Smooth muscle cell (in vitro differentiated cells): ENCODE measurements at regions not wholly inside any gene's neighbourhood (a gene's known extent, or its start where the extent isn't known, plus 50 kb on each side); places are given as distances from the start of the nearest gene placed in this dataset.

Source experiments
- DNase-seq: peaks from one replicate; lab custom pipeline; 2025; ENCODE audit not compliant: unreplicated experiment; lab: John Stamatoyannopoulos, UW
- H2AFZ ChIP-seq: fragments of 200-600 bp; sonication (generic); 2 replicates; pipeline ENCODE4 v1.6.0; 2016; ENCODE audit warnings: antibody characterized with exemption, low read depth, mild to moderate bottlenecking
- H3F3A ChIP-seq: fragments of 200-600 bp; sonication (generic); 2 replicates; pipeline ENCODE4 v1.6.0; 2017; ENCODE audit warnings: antibody characterized with exemption, low read depth
- H3K27ac ChIP-seq: fragments of 200-600 bp; sonication (generic); 2 replicates; pipeline ENCODE4 v1.5.1; 2016; ENCODE audit warnings: low read depth, mild to moderate bottlenecking
- H3K27me3 ChIP-seq: fragments of 200-600 bp; sonication (generic); 2 replicates; pipeline ENCODE4 v1.6.1; 2016; ENCODE audit warnings: low read depth, mild to moderate bottlenecking
- H3K36me3 ChIP-seq: fragments of 200-600 bp; sonication (generic); 2 replicates; pipeline ENCODE4 v1.5.1; 2016; ENCODE audit warnings: low read depth
- H3K4me1 ChIP-seq: fragments of 200-600 bp; sonication (generic); 2 replicates; pipeline ENCODE4 v1.5.1; 2016; ENCODE audit warnings: low read depth
- H3K4me2 ChIP-seq: fragments of 200-600 bp; sonication (generic); 2 replicates; pipeline ENCODE4 v1.6.0; 2016; ENCODE audit warnings: mild to moderate bottlenecking
- H3K4me3 ChIP-seq: fragments of 200-600 bp; sonication (generic); 2 replicates; pipeline ENCODE4 v1.5.1; 2016; ENCODE audit warnings: mild to moderate bottlenecking
- H3K79me2 ChIP-seq: fragments of 200-600 bp; sonication (generic); 2 replicates; pipeline ENCODE4 v1.6.0; 2016; ENCODE audit warnings: low read depth, mild to moderate bottlenecking
- H3K9ac ChIP-seq: fragments of 200-600 bp; sonication (generic); 2 replicates; pipeline ENCODE4 v1.6.0; 2016; ENCODE audit warnings: low read depth
- H3K9me3 ChIP-seq: fragments of 200-600 bp; sonication (generic); replicated peaks from 2 replicates; pipeline ENCODE4 v1.5.1; 2016; ENCODE audit warnings: low read depth
- H4K20me1 ChIP-seq: fragments of 200-600 bp; sonication (generic); 2 replicates; pipeline ENCODE4 v1.6.0; 2016; ENCODE audit warnings: low read depth
- WGBS: methylation state at CpG from one replicate; pipeline ENCODE4 v1.1.7; 2016; ENCODE audit warnings: low lambda C conversion rate; 5-methylcytosine and 5-hydroxymethylcytosine counted together
- TF ChIP-seq, protein P1 (sequence below): fragments of 200-600 bp; sonication (generic); IDR thresholded peaks from 2 replicates; pipeline ENCODE4 v1.5.1; 2017; ENCODE audit warnings: borderline replicate concordance, mild to moderate bottlenecking, antibody characterized with exemption; ENCODE audit not compliant: insufficient read depth, poor library complexity, severe bottlenecking

DNA sequence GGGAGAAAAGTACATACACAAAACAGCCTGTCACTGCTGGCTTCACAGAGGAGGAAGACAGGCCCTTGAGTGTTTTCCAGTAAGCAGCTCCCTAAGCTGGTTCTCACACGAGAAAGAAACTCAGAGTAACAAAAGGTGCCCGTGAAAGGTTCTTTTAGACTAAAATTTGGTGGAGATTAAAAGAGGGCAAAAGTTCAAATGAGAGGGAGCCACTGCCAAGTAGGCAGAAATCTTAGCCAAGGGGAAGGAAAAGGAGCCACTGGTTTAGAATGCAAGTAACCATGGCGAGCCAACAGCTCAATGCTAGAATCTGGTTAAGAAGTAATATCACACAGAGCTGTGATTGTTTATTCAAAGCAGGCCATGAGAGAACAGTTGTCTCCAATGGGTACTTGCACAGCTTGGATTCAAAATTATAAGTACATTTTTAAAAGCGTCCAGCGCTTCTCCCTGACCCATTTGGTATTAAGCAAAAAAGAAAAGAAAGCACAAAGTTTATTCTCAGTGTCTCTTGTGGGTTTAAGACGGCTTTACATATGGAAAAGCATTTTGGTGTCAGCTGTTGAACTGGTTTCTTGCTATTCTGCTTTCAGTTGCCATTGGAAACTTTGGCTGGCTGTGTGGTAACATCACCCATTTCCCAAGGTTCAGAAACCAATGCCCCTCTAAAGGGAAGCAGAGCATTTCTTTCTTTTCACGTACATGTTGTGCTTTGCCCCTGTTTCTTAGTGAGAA is 648.5 kb downstream of the RNF144B start:
- Histone ChIP-seq H3K79me2 (no peaks in the 10 kb centered on the region), H3K4me1 (no peaks in the 10 kb centered on the region), H3K9me3 (no peaks in the 10 kb centered on the region), H2AFZ (peak overlapping the region; percentile 65), H3K27ac (no peak overlapping the region), H3K36me3 (no peaks in the 10 kb centered on the region), H3K27me3 (no peaks in the 10 kb centered on the region), H3K4me2 (no peak overlapping the region), H3K4me3 (no peak overlapping the region), H3F3A (no peaks in the 10 kb centered on the region), H4K20me1 (no peaks in the 10 kb centered on the region), H3K9ac (no peak overlapping the region)
- no peak for DNase-seq
- 60% methylated on average over 7 of the region's 7 CpGs for WGBS
- TF ChIP-seq, protein P1, sequence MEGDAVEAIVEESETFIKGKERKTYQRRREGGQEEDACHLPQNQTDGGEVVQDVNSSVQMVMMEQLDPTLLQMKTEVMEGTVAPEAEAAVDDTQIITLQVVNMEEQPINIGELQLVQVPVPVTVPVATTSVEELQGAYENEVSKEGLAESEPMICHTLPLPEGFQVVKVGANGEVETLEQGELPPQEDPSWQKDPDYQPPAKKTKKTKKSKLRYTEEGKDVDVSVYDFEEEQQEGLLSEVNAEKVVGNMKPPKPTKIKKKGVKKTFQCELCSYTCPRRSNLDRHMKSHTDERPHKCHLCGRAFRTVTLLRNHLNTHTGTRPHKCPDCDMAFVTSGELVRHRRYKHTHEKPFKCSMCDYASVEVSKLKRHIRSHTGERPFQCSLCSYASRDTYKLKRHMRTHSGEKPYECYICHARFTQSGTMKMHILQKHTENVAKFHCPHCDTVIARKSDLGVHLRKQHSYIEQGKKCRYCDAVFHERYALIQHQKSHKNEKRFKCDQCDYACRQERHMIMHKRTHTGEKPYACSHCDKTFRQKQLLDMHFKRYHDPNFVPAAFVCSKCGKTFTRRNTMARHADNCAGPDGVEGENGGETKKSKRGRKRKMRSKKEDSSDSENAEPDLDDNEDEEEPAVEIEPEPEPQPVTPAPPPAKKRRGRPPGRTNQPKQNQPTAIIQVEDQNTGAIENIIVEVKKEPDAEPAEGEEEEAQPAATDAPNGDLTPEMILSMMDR: no peak

DNA sequence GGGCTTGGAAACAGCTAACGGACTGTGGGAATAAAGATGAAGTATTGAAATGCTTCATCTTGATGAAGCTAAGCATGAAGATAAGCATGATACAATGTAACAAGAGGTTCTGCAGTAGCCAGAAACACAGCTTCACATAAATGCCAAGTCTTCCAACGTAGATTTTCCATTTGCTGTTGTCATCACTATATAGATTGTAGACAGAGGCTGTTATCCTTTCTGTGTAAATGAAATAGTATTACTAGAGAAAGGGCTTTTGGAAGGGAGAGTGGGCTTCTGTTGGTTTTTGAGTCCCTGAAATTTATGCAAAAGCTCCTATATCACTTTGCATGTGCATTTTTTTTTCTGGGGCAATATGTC is 649.0 kb downstream of the RNF144B start:
- no peak overlapping the region for H3K4me3 ChIP-seq
- H3K36me3 ChIP-seq: no peaks in the 10 kb centered on the region
- TF ChIP-seq, protein P1: no peak
- H3F3A ChIP-seq: no peaks in the 10 kb centered on the region
- no peaks in the 10 kb centered on the region for H3K4me1 ChIP-seq
- no peaks in the 10 kb centered on the region for H3K9me3 ChIP-seq
- H3K9ac ChIP-seq: no peak overlapping the region
- no peaks in the 10 kb centered on the region for H3K27me3 ChIP-seq
- H3K4me2 ChIP-seq: no peak overlapping the region
- no peak overlapping the region for H3K27ac ChIP-seq
- DNase-seq: no peak
- peak overlapping the region; percentile 23 for H2AFZ ChIP-seq
- WGBS: 54% methylated on average over 2 of the region's 2 CpGs
- H4K20me1 ChIP-seq: no peaks in the 10 kb centered on the region
- no peaks in the 10 kb centered on the region for H3K79me2 ChIP-seq

DNA sequence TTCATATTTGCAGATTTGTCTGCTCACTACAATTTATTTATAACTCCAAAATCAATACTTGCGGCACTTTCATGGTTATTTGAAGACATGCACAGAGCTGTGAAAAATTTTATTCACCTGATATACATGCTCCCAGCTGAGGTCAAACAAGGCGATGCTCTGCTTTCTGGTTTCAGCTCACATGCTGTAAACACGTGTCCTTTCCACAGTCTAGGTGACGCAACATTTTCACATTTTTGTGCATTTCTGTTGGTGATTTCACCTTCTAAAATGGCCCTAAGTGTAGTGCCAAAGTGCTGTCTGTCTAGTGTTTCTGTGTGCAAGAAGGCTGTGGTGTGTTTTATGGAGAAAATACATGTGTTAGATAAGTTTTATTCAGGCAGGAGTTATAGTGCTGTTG is 650.5 kb downstream of the RNF144B start:
- Histone ChIP-seq H3K4me2 (no peak overlapping the region), H3K79me2 (no peaks in the 10 kb centered on the region), H3F3A (peaks cover 3% of the 10 kb centered on the region), H3K4me3 (no peak overlapping the region), H3K27me3 (no peaks in the 10 kb centered on the region), H3K9ac (no peak overlapping the region), H3K36me3 (no peaks in the 10 kb centered on the region), H4K20me1 (no peaks in the 10 kb centered on the region), H3K4me1 (no peaks in the 10 kb centered on the region), H3K27ac (no peak overlapping the region), H2AFZ (no peak overlapping the region), H3K9me3 (no peaks in the 10 kb centered on the region)
- 95% methylated on average over 4 of the region's 4 CpGs for WGBS
- TF ChIP-seq, protein P1: no peak
- DNase-seq: no peak

DNA sequence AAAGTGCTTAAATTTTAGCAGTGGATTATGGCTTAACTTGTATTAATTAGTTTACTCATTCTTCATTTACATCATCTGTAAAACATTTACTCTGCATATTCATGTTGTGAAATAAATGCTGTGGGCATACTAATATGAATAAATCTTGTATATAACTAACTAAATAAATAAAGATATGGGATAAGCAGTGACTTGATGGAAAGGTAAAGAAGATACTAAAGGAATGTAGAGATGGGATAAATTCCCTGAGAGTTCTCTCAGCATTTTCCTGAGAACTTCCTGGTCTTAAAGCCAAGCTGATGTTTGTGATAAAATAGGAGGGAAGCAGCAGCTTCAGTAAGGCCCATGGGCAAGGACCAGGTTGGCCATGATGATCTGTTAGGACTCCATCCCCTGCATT is 652.1 kb downstream of the RNF144B start:
- Histone ChIP-seq H3K4me2 (no peak overlapping the region), H3K9me3 (no peaks in the 10 kb centered on the region), H3K79me2 (no peaks in the 10 kb centered on the region), H3K9ac (no peak overlapping the region), H3K4me3 (no peak overlapping the region), H3K27me3 (no peaks in the 10 kb centered on the region), H4K20me1 (no peaks in the 10 kb centered on the region), H2AFZ (no peak overlapping the region), H3F3A (peaks cover 3% of the 10 kb centered on the region), H3K27ac (no peak overlapping the region), H3K36me3 (no peaks in the 10 kb centered on the region), H3K4me1 (no peaks in the 10 kb centered on the region)
- DNase-seq: no peak
- TF ChIP-seq, protein P1: no peak
